Smooth muscle cell (in vitro differentiated cells): ENCODE measurements at regions not wholly inside any gene's neighbourhood (a gene's known extent, or its start where the extent isn't known, plus 50 kb on each side); places are given as distances from the start of the nearest gene placed in this dataset.

Experiments
- DNase-seq: peaks from one replicate; lab custom pipeline; 2025; ENCODE audit not compliant: unreplicated experiment; lab: John Stamatoyannopoulos, UW
- H2AFZ ChIP-seq: fragments of 200-600 bp; sonication (generic); 2 replicates; pipeline ENCODE4 v1.6.0; 2016; ENCODE audit warnings: antibody characterized with exemption, low read depth, mild to moderate bottlenecking
- H3F3A ChIP-seq: fragments of 200-600 bp; sonication (generic); 2 replicates; pipeline ENCODE4 v1.6.0; 2017; ENCODE audit warnings: antibody characterized with exemption, low read depth
- H3K27ac ChIP-seq: fragments of 200-600 bp; sonication (generic); 2 replicates; pipeline ENCODE4 v1.5.1; 2016; ENCODE audit warnings: low read depth, mild to moderate bottlenecking
- H3K27me3 ChIP-seq: fragments of 200-600 bp; sonication (generic); 2 replicates; pipeline ENCODE4 v1.6.1; 2016; ENCODE audit warnings: low read depth, mild to moderate bottlenecking
- H3K36me3 ChIP-seq: fragments of 200-600 bp; sonication (generic); 2 replicates; pipeline ENCODE4 v1.5.1; 2016; ENCODE audit warnings: low read depth
- H3K4me1 ChIP-seq: fragments of 200-600 bp; sonication (generic); 2 replicates; pipeline ENCODE4 v1.5.1; 2016; ENCODE audit warnings: low read depth
- H3K4me2 ChIP-seq: fragments of 200-600 bp; sonication (generic); 2 replicates; pipeline ENCODE4 v1.6.0; 2016; ENCODE audit warnings: mild to moderate bottlenecking
- H3K4me3 ChIP-seq: fragments of 200-600 bp; sonication (generic); 2 replicates; pipeline ENCODE4 v1.5.1; 2016; ENCODE audit warnings: mild to moderate bottlenecking
- H3K79me2 ChIP-seq: fragments of 200-600 bp; sonication (generic); 2 replicates; pipeline ENCODE4 v1.6.0; 2016; ENCODE audit warnings: low read depth, mild to moderate bottlenecking
- H3K9ac ChIP-seq: fragments of 200-600 bp; sonication (generic); 2 replicates; pipeline ENCODE4 v1.6.0; 2016; ENCODE audit warnings: low read depth
- H3K9me3 ChIP-seq: fragments of 200-600 bp; sonication (generic); replicated peaks from 2 replicates; pipeline ENCODE4 v1.5.1; 2016; ENCODE audit warnings: low read depth
- H4K20me1 ChIP-seq: fragments of 200-600 bp; sonication (generic); 2 replicates; pipeline ENCODE4 v1.6.0; 2016; ENCODE audit warnings: low read depth
- CTCF ChIP-seq: fragments of 200-600 bp; sonication (generic); IDR thresholded peaks from 2 replicates; pipeline ENCODE4 v1.5.1; 2017; ENCODE audit warnings: borderline replicate concordance, mild to moderate bottlenecking, antibody characterized with exemption; ENCODE audit not compliant: insufficient read depth, poor library complexity, severe bottlenecking
- WGBS: methylation state at CpG from one replicate; pipeline ENCODE4 v1.1.7; 2016; ENCODE audit warnings: low lambda C conversion rate; 5-methylcytosine and 5-hydroxymethylcytosine counted together

- DNase-seq = no peak
- Histone ChIP-seq H2AFZ (no peak overlapping the region), H3K27ac (no peak overlapping the region), H3K4me1 (no peaks in the 10 kb centered on the region), H3K9ac (no peak overlapping the region), H4K20me1 (no peaks in the 10 kb centered on the region), H3K79me2 (no peaks in the 10 kb centered on the region), H3K27me3 (no peaks in the 10 kb centered on the region), H3K36me3 (no peaks in the 10 kb centered on the region), H3F3A (no peaks in the 10 kb centered on the region), H3K4me3 (no peak overlapping the region), H3K9me3 (no peaks in the 10 kb centered on the region), H3K4me2 (no peak overlapping the region)
- TF ChIP-seq CTCF = no peak
- 52% methylated on average over 1 of the region's 1 CpG for WGBS
Measured at GRCh38 chr18:28494151-28494550, 317.2 kb upstream of the CDH2 start.

- DNase-seq = no peak
- Histone ChIP-seq H3K9me3 (no peaks in the 10 kb centered on the region), H3K27ac (no peak overlapping the region), H3K4me1 (no peaks in the 10 kb centered on the region), H3F3A (no peaks in the 10 kb centered on the region), H3K9ac (no peak overlapping the region), H4K20me1 (no peaks in the 10 kb centered on the region), H3K4me2 (no peak overlapping the region), H2AFZ (peak overlapping the region; percentile 78), H3K27me3 (no peaks in the 10 kb centered on the region), H3K36me3 (no peaks in the 10 kb centered on the region), H3K79me2 (no peaks in the 10 kb centered on the region), H3K4me3 (no peak overlapping the region)
- WGBS = 69% methylated on average over 2 of the region's 2 CpGs
- TF ChIP-seq CTCF = no peak
Measured at GRCh38 chr18:28485918-28486317, 309.0 kb upstream of the CDH2 start.

- Histone ChIP-seq H4K20me1 (no peaks in the 10 kb centered on the region), H3K4me1 (no peaks in the 10 kb centered on the region), H3K36me3 (no peaks in the 10 kb centered on the region), H3K27me3 (no peaks in the 10 kb centered on the region), H3K79me2 (no peaks in the 10 kb centered on the region), H3K9ac (no peak overlapping the region), H3K4me3 (no peak overlapping the region), H3K4me2 (no peak overlapping the region), H3F3A (no peaks in the 10 kb centered on the region), H3K9me3 (no peaks in the 10 kb centered on the region), H3K27ac (no peak overlapping the region), H2AFZ (peak overlapping the region; percentile 78)
- DNase-seq = no peak
- no peak for TF ChIP-seq CTCF
Measured at GRCh38 chr18:28485210-28485801, 308.4 kb upstream of the CDH2 start.

- Histone ChIP-seq H3K9ac (no peak overlapping the region), H3K79me2 (no peaks in the 10 kb centered on the region), H3K27me3 (no peaks in the 10 kb centered on the region), H3K27ac (no peak overlapping the region), H4K20me1 (no peaks in the 10 kb centered on the region), H3F3A (no peaks in the 10 kb centered on the region), H3K4me1 (no peaks in the 10 kb centered on the region), H3K4me3 (no peak overlapping the region), H3K4me2 (no peak overlapping the region), H3K36me3 (no peaks in the 10 kb centered on the region), H2AFZ (no peak overlapping the region), H3K9me3 (no peaks in the 10 kb centered on the region)
- 42% methylated on average over 1 of the region's 1 CpG for WGBS
- no peak for TF ChIP-seq CTCF
- no peak for DNase-seq
Measured at GRCh38 chr18:28478531-28478930, 301.6 kb upstream of the CDH2 start.
